ENCODE measurements at regions not wholly inside any gene's neighbourhood (a gene's known extent, or its start where the extent isn't known, plus 50 kb on each side); places are given as distances from the start of the nearest gene placed in this dataset.

DNA sequence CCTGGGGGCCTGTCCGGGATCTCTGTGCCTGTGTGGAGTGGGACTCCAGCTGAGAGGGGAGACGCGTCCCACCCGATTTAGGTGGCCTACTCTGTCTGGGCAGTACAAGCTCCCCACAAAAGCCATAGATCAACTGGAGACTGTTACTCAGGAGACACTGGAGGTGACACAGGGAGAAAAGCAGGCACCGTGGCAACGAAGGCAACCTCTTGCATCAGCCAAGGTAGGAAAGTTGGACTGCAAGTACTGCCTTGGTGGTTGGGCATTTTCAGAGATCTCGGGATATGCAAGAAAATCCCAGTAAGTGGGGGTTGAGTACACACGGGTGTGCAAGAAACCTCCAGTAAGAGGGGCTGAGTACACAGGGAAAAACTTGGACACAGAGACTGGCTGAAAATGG, 1060.0 kb upstream of the MIR17HG start (continued):
- TF ChIP-seq FIP1L1 (IDR thresholded peaks at IDR 0.05; ENCODE audit: low read depth, low read length, poor library complexity, severe bottlenecking) (no peak), KDM2B (CRISPR knock-in tag; IDR thresholded peaks at IDR 0.05) (no peak), FOSL1 (tag; conservative IDR thresholded peaks at IDR 0.05) (no peak), NR3C1 (CRISPR knock-in tag; IDR thresholded peaks at IDR 0.05) (no peak), NRF1 (conservative IDR thresholded peaks at IDR 0.05 in 1 of 2, IDR thresholded peaks at IDR 0.05 in 1 of 2) (no peak), ZSCAN32 (CRISPR knock-in tag; IDR thresholded peaks at IDR 0.05) (peak; percentile 42; the same call in 1 of the 2 replicates), ARID3B (CRISPR knock-in tag; IDR thresholded peaks at IDR 0.05; ENCODE audit: borderline replicate concordance) (no peak), EP300 (IDR thresholded peaks at IDR 0.05; ENCODE audit: low read length) (no peak), ZC3H4 (CRISPR knock-in tag; IDR thresholded peaks at IDR 0.05; ENCODE audit: borderline replicate concordance) (peak; percentile 43; the same call in 1 of the 2 replicates), SLC30A9 (CRISPR knock-in tag; IDR thresholded peaks at IDR 0.05) (no peak), KLF13 (tag; IDR thresholded peaks at IDR 0.05; ENCODE audit: borderline replicate concordance, low read depth) (no peak), CAMTA2 (CRISPR knock-in tag; conservative IDR thresholded peaks at IDR 0.05) (no peak), KHSRP (IDR thresholded peaks at IDR 0.05) (no peak), CEBPG (CRISPR knock-in tag; IDR thresholded peaks at IDR 0.05) (peak; percentile 82), CEBPG (tag; conservative IDR thresholded peaks at IDR 0.05 in 1 of 2, IDR thresholded peaks at IDR 0.05 in 1 of 2) (peak; percentile 22 to 56; a peak in 2 of 4 replicates)
- TF ChIP-seq, protein P1, sequence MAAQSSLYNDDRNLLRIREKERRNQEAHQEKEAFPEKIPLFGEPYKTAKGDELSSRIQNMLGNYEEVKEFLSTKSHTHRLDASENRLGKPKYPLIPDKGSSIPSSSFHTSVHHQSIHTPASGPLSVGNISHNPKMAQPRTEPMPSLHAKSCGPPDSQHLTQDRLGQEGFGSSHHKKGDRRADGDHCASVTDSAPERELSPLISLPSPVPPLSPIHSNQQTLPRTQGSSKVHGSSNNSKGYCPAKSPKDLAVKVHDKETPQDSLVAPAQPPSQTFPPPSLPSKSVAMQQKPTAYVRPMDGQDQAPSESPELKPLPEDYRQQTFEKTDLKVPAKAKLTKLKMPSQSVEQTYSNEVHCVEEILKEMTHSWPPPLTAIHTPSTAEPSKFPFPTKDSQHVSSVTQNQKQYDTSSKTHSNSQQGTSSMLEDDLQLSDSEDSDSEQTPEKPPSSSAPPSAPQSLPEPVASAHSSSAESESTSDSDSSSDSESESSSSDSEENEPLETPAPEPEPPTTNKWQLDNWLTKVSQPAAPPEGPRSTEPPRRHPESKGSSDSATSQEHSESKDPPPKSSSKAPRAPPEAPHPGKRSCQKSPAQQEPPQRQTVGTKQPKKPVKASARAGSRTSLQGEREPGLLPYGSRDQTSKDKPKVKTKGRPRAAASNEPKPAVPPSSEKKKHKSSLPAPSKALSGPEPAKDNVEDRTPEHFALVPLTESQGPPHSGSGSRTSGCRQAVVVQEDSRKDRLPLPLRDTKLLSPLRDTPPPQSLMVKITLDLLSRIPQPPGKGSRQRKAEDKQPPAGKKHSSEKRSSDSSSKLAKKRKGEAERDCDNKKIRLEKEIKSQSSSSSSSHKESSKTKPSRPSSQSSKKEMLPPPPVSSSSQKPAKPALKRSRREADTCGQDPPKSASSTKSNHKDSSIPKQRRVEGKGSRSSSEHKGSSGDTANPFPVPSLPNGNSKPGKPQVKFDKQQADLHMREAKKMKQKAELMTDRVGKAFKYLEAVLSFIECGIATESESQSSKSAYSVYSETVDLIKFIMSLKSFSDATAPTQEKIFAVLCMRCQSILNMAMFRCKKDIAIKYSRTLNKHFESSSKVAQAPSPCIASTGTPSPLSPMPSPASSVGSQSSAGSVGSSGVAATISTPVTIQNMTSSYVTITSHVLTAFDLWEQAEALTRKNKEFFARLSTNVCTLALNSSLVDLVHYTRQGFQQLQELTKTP (IDR thresholded peaks at IDR 0.05; ENCODE audit: low read depth in 1 of 2, partially characterized antibody in 2 of 2): no peak
- TF ChIP-seq, protein P2, sequence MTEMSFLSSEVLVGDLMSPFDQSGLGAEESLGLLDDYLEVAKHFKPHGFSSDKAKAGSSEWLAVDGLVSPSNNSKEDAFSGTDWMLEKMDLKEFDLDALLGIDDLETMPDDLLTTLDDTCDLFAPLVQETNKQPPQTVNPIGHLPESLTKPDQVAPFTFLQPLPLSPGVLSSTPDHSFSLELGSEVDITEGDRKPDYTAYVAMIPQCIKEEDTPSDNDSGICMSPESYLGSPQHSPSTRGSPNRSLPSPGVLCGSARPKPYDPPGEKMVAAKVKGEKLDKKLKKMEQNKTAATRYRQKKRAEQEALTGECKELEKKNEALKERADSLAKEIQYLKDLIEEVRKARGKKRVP (CRISPR knock-in tag; IDR thresholded peaks at IDR 0.05): no peak; the same call in 1 of the 2 replicates
- TF ChIP-seq, protein P3, sequence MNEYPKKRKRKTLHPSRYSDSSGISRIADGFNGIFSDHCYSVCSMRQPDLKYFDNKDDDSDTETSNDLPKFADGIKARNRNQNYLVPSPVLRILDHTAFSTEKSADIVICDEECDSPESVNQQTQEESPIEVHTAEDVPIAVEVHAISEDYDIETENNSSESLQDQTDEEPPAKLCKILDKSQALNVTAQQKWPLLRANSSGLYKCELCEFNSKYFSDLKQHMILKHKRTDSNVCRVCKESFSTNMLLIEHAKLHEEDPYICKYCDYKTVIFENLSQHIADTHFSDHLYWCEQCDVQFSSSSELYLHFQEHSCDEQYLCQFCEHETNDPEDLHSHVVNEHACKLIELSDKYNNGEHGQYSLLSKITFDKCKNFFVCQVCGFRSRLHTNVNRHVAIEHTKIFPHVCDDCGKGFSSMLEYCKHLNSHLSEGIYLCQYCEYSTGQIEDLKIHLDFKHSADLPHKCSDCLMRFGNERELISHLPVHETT (CRISPR knock-in tag; conservative IDR thresholded peaks at IDR 0.05 in 1 of 2, IDR thresholded peaks at IDR 0.05 in 1 of 2): 0 out of 4 replicates have a peak, but pooled peaks of 1 of the 2 experiments have one; percentile 23

All from K562 (cell line).